K562 (cell line): ENCODE measurements at regions not wholly inside any gene's neighbourhood (a gene's known extent, or its start where the extent isn't known, plus 50 kb on each side); places are given as distances from the start of the nearest gene placed in this dataset.

ENCODE experiments used
- CTCF ChIP-seq, 3 experiments: IDR thresholded peaks in 2 of 3; conservative IDR thresholded peaks in 1 of 3; 2 replicates each; pipeline ENCODE4 v1.5.1; 2011 to 2012; ENCODE audit warnings: low read length in 3 of 3, mild to moderate bottlenecking in 3 of 3, control low read depth in 2 of 3, improper control_type of control experiment in 1 of 3, inconsistent platforms in 1 of 3, low read depth in 1 of 3, mixed read lengths in 1 of 3, moderate library complexity in 1 of 3; ENCODE audit not compliant: insufficient read depth in 2 of 3
- ZC3H11A ChIP-seq: IDR thresholded peaks from 2 replicates; pipeline ENCODE4 v1.6.1; 2012; ENCODE audit warnings: low read depth, low read length, improper control_type of control experiment

GRCh38 chr4:140212646-140213045 lies 58.7 kb upstream of the MAML3 start:
- no peak for TF ChIP-seq ZC3H11A
- TF ChIP-seq CTCF (IDR thresholded peaks at IDR 0.05 in 2 of 3, conservative IDR thresholded peaks at IDR 0.05 in 1 of 3; ENCODE audit: insufficient read depth in 2 of 3, low read depth in 1 of 3, low read length in 3 of 3): no peak
